ENCODE measurements at regions not wholly inside any gene's neighbourhood (a gene's known extent, or its start where the extent isn't known, plus 50 kb on each side); places are given as distances from the start of the nearest gene placed in this dataset.
"Not testable (repeated sequence)": the region's sequence is repeated elsewhere in the genome, so short reads cannot be mapped to it uniquely, and the experiment has no call there.

DNA sequence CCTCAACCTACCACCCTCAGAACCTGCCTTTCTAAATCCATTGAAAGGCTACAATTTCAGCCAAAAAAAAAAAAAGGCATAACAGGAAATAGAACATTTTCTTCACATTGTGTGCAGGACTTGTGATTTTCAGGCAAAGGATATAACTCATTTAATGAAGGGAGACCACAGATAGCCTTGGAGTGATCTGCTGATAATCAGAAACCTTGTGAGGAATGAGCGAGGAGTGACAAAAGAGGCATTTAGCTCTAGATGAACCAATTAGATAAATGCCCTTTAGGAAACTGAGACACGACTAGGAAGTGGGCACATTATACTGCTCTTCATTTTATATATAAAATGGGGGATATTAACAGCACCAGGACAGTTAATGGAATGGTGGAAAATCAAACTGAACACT, 216.5 kb upstream of the GRIA4 start:
- Mint-ChIP-seq H3K27me3 (no peaks in the 10 kb centered on the region), H3K4me1 (ENCODE audit: low read depth in 2 of 2) (no peaks in the 10 kb centered on the region), H3K27ac (no peak overlapping the region), H3K4me3 (no peak overlapping the region), H3K9me3 (no peaks in the 10 kb centered on the region), H3K36me3 (ENCODE audit: insufficient read depth) (no peaks in the 10 kb centered on the region)
- DNase-seq (no peak), ATAC-seq (replicated peaks) (no peak)

DNA sequence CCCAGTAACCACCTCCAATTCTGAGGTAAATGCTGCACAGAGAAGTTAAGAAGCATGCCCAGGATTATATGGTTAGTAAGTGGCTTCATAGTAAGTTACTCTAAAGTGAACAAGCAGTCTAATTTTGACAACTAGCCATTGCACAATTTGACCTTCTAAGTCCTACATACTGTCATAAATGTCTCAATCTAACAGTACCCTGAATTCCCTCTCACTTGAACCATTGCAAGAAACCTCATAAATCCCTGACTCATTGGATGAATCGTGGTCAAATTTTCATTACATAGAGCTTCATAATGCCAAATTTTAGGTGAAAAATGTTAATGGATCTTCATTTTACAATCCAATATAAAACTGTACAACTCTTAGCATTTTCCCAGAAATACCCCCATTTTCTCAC, 217.3 kb upstream of the GRIA4 start:
- Mint-ChIP-seq H3K4me1 (ENCODE audit: low read depth in 2 of 2) (no peaks in the 10 kb centered on the region), H3K27me3 (no peaks in the 10 kb centered on the region), H3K9me3 (no peaks in the 10 kb centered on the region), H3K27ac (no peak overlapping the region), H3K4me3 (no peak overlapping the region), H3K36me3 (ENCODE audit: insufficient read depth) (no peaks in the 10 kb centered on the region)
- DNase-seq: no peak
- no peak for ATAC-seq (replicated peaks)

DNA sequence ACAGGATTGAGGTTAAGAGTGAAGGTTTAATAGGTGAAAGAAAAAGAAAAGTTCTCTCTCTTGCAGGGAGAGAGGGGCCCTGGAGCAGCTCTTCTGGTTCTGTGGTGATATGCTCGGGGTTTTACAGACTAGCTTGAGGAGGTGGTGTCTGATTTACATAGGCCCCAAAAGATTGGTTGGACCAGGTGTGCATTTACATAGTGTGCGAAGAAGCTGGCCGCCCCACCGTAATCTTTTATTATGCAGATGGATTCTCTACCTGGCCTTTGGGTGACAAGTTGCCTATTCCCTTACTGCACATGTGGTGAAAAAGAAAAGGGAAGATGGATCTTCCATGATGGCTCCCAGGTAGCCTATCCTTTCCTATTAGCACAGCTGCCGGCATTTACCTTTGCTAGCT, 219.9 kb upstream of the GRIA4 start:
- no peaks in the 10 kb centered on the region for H3K4me1 Mint-ChIP-seq (ENCODE audit: low read depth in 2 of 2)
- DNase-seq (no peak), ATAC-seq (replicated peaks) (no peak)
- H3K36me3 Mint-ChIP-seq (ENCODE audit: insufficient read depth): no peaks in the 10 kb centered on the region
- no peaks in the 10 kb centered on the region for H3K27me3 Mint-ChIP-seq
- H3K4me3 Mint-ChIP-seq: no peak overlapping the region
- no peak overlapping the region for H3K27ac Mint-ChIP-seq
- H3K9me3 Mint-ChIP-seq: no peaks in the 10 kb centered on the region

DNA sequence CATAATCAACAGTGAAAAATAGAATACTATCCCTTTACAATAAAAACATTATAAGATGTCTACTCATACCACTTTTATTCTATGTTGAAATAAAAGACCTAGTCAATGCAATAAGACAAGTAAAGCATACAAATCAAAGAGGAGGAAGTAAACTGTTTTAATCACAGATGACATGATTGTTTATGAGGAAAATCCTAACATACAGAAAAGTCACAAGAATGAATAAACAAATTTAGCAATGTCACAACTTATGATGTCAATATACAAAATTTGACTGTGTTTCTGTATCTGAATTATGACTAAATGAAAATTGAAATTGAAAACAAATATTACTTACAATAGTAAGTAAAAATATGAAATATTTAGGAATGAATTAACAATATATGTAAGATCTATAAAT, 221.9 kb upstream of the GRIA4 start:
- Mint-ChIP-seq H3K4me1 (ENCODE audit: low read depth in 2 of 2) (no peaks in the 10 kb centered on the region), H3K4me3 (no peak overlapping the region), H3K9me3 (no peaks in the 10 kb centered on the region), H3K27me3 (no peaks in the 10 kb centered on the region), H3K36me3 (ENCODE audit: insufficient read depth) (no peaks in the 10 kb centered on the region), H3K27ac (no peak overlapping the region)
- ATAC-seq (replicated peaks) (no peak), DNase-seq (no peak)

DNA sequence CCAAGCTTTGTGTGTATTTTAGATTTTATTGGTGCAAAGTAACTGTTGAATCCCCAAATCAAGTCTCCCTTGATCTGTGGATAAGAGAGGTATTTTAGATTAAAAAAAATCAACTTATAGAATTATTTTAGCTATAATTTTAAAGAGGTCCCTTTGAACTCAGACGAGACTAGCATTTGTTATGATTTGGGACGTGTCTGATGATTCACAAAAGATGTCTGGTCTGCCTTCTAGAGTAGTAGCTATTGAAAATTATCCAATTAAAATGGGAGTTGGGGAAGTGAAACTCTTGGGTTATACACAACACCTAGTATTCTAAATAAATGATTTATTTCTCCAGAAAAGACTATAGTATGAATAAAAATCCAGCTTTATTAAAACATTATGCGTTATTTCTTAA, 227.9 kb upstream of the GRIA4 start:
- Mint-ChIP-seq H3K36me3 (ENCODE audit: insufficient read depth) (no peaks in the 10 kb centered on the region), H3K27ac (no peak overlapping the region), H3K4me3 (no peak overlapping the region), H3K27me3 (no peaks in the 10 kb centered on the region), H3K4me1 (ENCODE audit: low read depth in 2 of 2) (no peaks in the 10 kb centered on the region), H3K9me3 (no peaks in the 10 kb centered on the region)
- DNase-seq (no peak), ATAC-seq (replicated peaks) (no peak)

DNA sequence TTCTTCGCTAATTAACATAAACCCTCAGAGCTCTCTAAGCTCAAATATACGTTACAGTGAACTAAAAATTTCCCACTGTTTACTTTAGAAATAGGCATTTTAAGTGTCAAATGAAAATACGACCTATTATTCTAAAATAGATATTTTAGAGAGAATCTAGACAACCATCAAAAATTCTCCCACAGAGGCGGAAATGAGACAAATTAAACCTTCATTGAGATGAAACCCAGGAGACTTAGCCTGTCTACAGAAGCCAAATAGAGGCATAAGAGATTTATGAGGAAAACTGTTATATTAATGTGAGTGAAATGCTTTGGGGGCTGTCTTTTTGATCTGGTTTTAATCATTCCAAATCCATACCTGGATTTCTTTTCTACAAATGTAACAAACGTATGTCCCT, 232.0 kb upstream of the GRIA4 start:
- no peak overlapping the region for H3K4me3 Mint-ChIP-seq
- DNase-seq (no peak), ATAC-seq (replicated peaks) (no peak)
- peaks cover 0 to 7% of the 10 kb centered on the region in 2 donors for H3K27me3 Mint-ChIP-seq
- H3K4me1 Mint-ChIP-seq (ENCODE audit: low read depth in 2 of 2): no peaks in the 10 kb centered on the region
- peaks cover 7% of the 10 kb centered on the region in 2 donors for H3K9me3 Mint-ChIP-seq
- no peaks in the 10 kb centered on the region for H3K36me3 Mint-ChIP-seq (ENCODE audit: insufficient read depth)
- no peak overlapping the region for H3K27ac Mint-ChIP-seq

DNA sequence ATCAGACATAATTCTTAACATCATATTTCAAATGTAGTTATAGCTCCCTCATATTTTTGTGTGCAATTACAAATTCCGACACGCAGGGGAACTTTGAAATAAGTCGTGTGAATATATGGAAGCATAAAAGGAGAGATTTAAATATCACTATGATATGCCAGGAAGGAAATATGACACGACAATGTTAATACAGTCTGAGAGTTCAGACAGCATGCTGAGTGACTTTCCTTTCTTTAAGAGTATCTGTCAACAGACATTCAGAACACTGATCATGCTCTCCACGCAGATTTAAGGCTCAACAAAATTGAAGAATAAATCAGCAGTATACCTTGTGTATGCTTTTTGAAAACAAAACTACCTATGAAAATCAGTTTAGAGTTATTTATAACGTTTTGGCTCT, 232.6 kb upstream of the CARD18 start:
- no peak overlapping the region for H3K4me3 Mint-ChIP-seq
- ATAC-seq (replicated peaks) (no peak), DNase-seq (no peak)
- peaks cover 0 to 7% of the 10 kb centered on the region in 2 donors for H3K27me3 Mint-ChIP-seq
- H3K9me3 Mint-ChIP-seq: peaks cover 7% of the 10 kb centered on the region in 2 donors
- H3K36me3 Mint-ChIP-seq (ENCODE audit: insufficient read depth): no peaks in the 10 kb centered on the region
- H3K4me1 Mint-ChIP-seq (ENCODE audit: low read depth in 2 of 2): no peaks in the 10 kb centered on the region
- H3K27ac Mint-ChIP-seq: no peak overlapping the region

DNA sequence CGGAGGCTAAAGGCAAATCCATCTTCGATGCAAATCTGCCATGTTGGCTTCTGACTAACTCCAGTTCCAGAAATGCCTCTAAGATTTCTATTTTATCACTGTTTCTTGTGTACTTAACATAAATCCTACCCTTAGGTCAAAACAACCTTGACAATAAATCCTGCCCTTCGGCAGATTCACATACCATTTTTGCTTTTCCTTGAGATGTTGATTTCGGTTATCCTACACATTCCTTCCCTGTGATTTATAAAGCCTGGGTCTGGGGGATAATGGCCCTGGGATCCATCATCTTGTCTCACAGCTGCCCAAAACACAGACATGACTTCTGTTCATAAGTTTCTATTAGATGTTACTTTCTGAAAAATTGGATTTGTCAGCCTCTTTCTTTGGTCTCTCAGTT, 231.7 kb upstream of the CARD18 start:
- H3K36me3 Mint-ChIP-seq (ENCODE audit: insufficient read depth): no peaks in the 10 kb centered on the region
- ATAC-seq (replicated peaks) (no peak), DNase-seq (no peak)
- no peak overlapping the region for H3K4me3 Mint-ChIP-seq
- H3K27ac Mint-ChIP-seq: no peak overlapping the region
- H3K27me3 Mint-ChIP-seq: peaks cover 0 to 4% of the 10 kb centered on the region in 2 donors
- H3K4me1 Mint-ChIP-seq (ENCODE audit: low read depth in 2 of 2): no peaks in the 10 kb centered on the region
- H3K9me3 Mint-ChIP-seq: peaks cover 4 to 5% of the 10 kb centered on the region in 2 donors

DNA sequence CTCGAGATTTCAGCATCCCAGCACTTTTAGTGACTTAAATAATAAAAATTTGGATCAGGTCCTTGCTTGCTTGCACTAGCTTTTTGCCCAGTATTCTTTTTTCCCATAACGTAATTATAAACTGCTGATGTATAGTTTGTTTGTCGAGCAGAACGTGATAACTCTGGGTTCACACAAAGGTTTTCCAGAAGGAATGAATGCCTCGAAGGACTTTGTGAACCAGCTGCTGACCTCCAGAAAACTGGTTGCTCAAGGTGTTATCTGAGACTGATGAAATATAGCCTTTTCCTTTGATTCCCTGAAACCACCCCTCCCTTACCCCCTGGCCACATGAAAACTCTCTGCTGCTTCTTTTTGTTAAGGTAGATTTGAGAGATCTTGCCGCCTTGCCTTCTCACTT, 229.1 kb upstream of the CARD18 start:
- H3K36me3 Mint-ChIP-seq (ENCODE audit: insufficient read depth): no peaks in the 10 kb centered on the region
- DNase-seq (no peak), ATAC-seq (replicated peaks) (no peak)
- H3K9me3 Mint-ChIP-seq: no peaks in the 10 kb centered on the region
- no peak overlapping the region for H3K4me3 Mint-ChIP-seq
- no peak overlapping the region for H3K27ac Mint-ChIP-seq
- H3K27me3 Mint-ChIP-seq: no peaks in the 10 kb centered on the region
- no peaks in the 10 kb centered on the region for H3K4me1 Mint-ChIP-seq (ENCODE audit: low read depth in 2 of 2)

DNA sequence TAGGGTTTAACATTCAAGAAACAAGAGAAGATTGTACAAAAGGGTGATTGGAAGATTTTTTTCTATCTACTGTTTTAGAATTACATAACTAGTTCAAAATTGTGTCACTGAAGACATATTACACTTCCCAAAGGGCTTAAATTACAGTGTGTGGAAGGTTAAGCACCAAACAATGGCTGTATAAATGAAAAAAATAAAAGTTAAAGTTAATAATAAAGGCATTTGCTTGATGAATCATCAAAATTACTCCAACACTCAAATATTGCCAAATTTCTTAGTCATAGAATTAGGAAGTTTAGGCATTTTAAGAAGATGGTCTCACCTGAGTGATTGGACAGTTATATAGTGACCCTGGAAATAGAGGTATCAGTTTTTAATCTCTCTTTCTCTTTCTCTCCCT, 227.6 kb upstream of the CARD18 start:
- Mint-ChIP-seq H3K27ac (no peak overlapping the region), H3K27me3 (no peaks in the 10 kb centered on the region), H3K36me3 (ENCODE audit: insufficient read depth) (no peaks in the 10 kb centered on the region), H3K4me3 (no peak overlapping the region), H3K9me3 (no peaks in the 10 kb centered on the region), H3K4me1 (ENCODE audit: low read depth in 2 of 2) (no peaks in the 10 kb centered on the region)
- ATAC-seq (replicated peaks): no peak
- no peak for DNase-seq

DNA sequence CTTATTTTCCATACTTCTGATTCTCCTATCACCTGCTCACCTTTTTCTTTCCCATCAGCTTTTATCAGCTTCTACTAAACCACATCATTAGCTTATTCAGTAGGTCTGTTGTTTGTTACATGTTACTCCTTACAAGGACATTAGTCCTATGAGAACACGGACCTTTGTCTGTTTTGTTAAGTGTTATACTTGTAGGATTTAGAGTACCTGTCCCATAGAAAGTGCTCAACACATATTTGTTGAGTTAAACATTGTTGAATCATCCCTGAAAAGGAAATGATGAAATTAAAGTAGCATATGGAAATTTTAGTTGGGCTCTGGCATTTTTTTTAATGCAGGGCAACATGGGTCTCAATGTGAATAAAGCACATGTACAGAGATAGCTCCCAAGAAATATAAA, 222.1 kb upstream of the CARD18 start:
- ATAC-seq (replicated peaks): no peak
- no peak overlapping the region for H3K27ac Mint-ChIP-seq
- H3K4me1 Mint-ChIP-seq (ENCODE audit: low read depth in 2 of 2): no peaks in the 10 kb centered on the region
- H3K9me3 Mint-ChIP-seq: no peaks in the 10 kb centered on the region
- no peak overlapping the region for H3K4me3 Mint-ChIP-seq
- no peaks in the 10 kb centered on the region for H3K27me3 Mint-ChIP-seq
- H3K36me3 Mint-ChIP-seq (ENCODE audit: insufficient read depth): no peaks in the 10 kb centered on the region
- DNase-seq: no peak

DNA sequence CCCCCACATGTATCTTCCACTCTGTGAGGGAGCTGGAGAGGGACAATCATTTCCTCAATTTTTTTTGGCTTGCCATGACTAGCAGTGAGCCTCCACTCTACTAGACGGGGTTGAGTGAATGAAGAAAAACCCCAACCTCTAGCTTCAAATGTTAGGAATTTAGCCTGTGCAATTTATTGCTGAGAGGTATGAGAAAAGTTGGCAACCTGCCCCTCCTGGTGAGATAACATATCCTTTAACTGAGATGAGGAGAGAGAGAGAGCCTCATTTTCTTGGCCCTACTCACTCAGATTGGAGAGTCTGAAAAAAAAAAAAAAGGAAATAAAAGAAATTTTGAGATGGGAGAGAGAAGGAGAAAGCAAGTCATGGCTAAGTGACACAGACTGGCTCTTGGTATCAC, 218.2 kb upstream of the CARD18 start:
- no peaks in the 10 kb centered on the region for H3K4me1 Mint-ChIP-seq (ENCODE audit: low read depth in 2 of 2)
- H3K27ac Mint-ChIP-seq: no peak overlapping the region
- no peaks in the 10 kb centered on the region for H3K9me3 Mint-ChIP-seq
- no peaks in the 10 kb centered on the region for H3K27me3 Mint-ChIP-seq
- DNase-seq (no peak), ATAC-seq (replicated peaks) (no peak)
- no peak overlapping the region for H3K4me3 Mint-ChIP-seq
- no peaks in the 10 kb centered on the region for H3K36me3 Mint-ChIP-seq (ENCODE audit: insufficient read depth)

DNA sequence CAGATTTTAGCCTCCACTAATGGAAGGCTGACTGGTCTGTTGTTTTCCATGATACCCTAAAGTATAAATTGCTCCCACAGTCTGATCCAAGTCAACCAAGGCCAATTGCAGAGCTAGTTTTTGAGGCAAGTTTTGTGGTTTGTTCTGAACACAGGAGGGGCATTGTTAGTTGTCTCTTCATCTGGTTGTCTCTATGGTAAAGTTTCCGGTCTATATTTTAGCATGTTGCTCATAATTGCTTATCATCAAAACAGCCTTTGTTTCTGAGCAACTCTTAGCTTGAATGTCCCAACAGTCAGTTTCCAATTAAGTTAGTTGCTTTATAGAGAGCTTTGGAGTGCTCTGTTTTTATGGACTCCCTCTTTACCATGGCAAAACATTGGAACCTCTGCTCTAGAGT, 217.6 kb upstream of the CARD18 start:
- ATAC-seq (replicated peaks) (no peak), DNase-seq (no peak)
- H3K27me3 Mint-ChIP-seq: no peaks in the 10 kb centered on the region
- no peaks in the 10 kb centered on the region for H3K4me1 Mint-ChIP-seq (ENCODE audit: low read depth in 2 of 2)
- no peak overlapping the region for H3K27ac Mint-ChIP-seq
- no peaks in the 10 kb centered on the region for H3K9me3 Mint-ChIP-seq
- H3K4me3 Mint-ChIP-seq: no peak overlapping the region
- H3K36me3 Mint-ChIP-seq (ENCODE audit: insufficient read depth): no peaks in the 10 kb centered on the region

DNA sequence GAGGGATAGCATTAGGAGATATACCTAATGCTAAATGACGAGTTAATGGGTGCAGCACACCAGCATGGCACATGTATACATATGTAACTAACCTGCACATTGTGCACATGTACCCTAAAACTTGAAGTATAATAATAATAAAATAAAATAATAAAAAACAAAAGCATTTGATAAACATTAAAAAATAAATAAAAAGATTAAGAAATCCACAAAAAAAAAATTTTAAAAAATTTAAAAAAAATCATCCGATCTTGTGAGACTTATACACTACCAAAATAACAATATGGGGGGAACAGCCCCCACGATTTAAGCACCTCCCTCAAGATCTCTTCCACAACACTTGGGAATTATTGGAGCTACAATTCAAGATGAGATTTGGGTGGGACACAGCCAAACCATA, 210.3 kb upstream of the CARD18 start:
- H3K27ac Mint-ChIP-seq; DNase-seq; ATAC-seq (replicated peaks); H3K4me1 Mint-ChIP-seq (ENCODE audit: low read depth in 2 of 2); H3K4me3 Mint-ChIP-seq; H3K9me3 Mint-ChIP-seq; H3K27me3 Mint-ChIP-seq; H3K36me3 Mint-ChIP-seq (ENCODE audit: insufficient read depth): not testable (repeated sequence)

DNA sequence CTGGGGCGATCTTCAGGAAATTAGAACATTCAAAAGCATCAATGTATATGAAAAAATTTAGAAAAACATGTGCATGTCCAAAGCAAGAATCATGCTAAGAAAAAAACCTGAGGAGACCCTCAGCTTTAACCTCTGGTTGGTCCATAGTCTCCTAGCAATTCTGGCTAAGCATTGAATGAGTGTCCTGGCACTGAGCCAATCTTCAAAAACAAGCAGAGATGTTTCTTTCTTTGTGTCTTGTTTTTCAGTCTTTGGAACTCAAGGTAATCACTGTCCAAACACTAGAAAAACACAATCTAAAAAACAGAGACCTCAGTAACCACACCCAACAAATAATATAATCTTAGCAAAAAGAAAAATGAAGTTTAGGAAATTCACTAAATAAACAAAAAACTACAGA, 205.4 kb upstream of the CARD18 start:
- Mint-ChIP-seq H3K4me3 (no peak overlapping the region), H3K27ac (no peak overlapping the region), H3K4me1 (ENCODE audit: low read depth in 2 of 2) (no peaks in the 10 kb centered on the region), H3K9me3 (peaks cover 0 to 3% of the 10 kb centered on the region in 2 donors), H3K27me3 (peaks cover 0 to 6% of the 10 kb centered on the region in 2 donors), H3K36me3 (ENCODE audit: insufficient read depth) (no peaks in the 10 kb centered on the region)
- no peak for ATAC-seq (replicated peaks)
- no peak for DNase-seq

All from effector memory CD8-positive, alpha-beta T cell (primary cell).